Sigmoid colon (tissue), 6 donors: ENCODE measurements at regions not wholly inside any gene's neighbourhood (a gene's known extent, or its start where the extent isn't known, plus 50 kb on each side); places are given as distances from the start of the nearest gene placed in this dataset.

Experiments
- DNase-seq: peaks from one replicate; pipeline ENCODE4 v3.0.0-alpha.2; 2019
- H3K27ac ChIP-seq, 4 donors: fragments of 200-600 bp; sonication (generic); one replicate each; pipeline ENCODE4 v1.5.1; 2016 to 2019; ENCODE audit warnings: mild to moderate bottlenecking in 1 of 4
- H3K27me3 ChIP-seq, 3 donors: fragments of 200-600 bp; sonication (generic); one replicate each; pipeline ENCODE4 v1.5.1; 2019; ENCODE audit warnings: mild to moderate bottlenecking in 1 of 3
- H3K36me3 ChIP-seq, 4 donors: fragments of 200-600 bp; sonication (generic); one replicate each; pipeline ENCODE4 v1.5.1; 2016 to 2019
- H3K4me1 ChIP-seq, 4 donors: fragments of 200-600 bp; sonication (generic); one replicate each; pipeline ENCODE4 v1.5.1; 2017 to 2019
- H3K4me3 ChIP-seq, 4 donors: fragments of 200-600 bp; sonication (generic); one replicate each; pipeline ENCODE4 v1.5.1; 2017 to 2019; ENCODE audit warnings: mild to moderate bottlenecking in 2 of 4, moderate library complexity in 1 of 4
- H3K9me3 ChIP-seq, 4 donors: fragments of 200-600 bp in 3 of 4; sonication (generic) in 3 of 4; one replicate each; pipeline versions ENCODE4 v1.5.1 to v1.6.1; 2013 to 2019
- CTCF ChIP-seq, 4 experiments: fragments of 450-650 bp in 3 of 4; fragments of 200-600 bp in 1 of 4; IDR thresholded peaks; one replicate each; pipeline ENCODE4 v1.5.1; 2016 to 2019; ENCODE audit warnings: antibody characterized with exemption in 4 of 4, mild to moderate bottlenecking in 3 of 4, moderate library complexity in 2 of 4
- EP300 ChIP-seq, 4 donors: sonication (generic); formaldehyde crosslinking; IDR thresholded peaks; one replicate each; pipeline ENCODE4 v1.6.1; 2017; ENCODE audit warnings: antibody characterized with exemption in 4 of 4
- POLR2A ChIP-seq, 2 donors: fragments of 450-650 bp; IDR thresholded peaks; one replicate each; pipeline ENCODE4 v1.6.1; 2016; ENCODE audit warnings: antibody characterized with exemption in 2 of 2, mild to moderate bottlenecking in 2 of 2, moderate library complexity in 2 of 2
- POLR2AphosphoS5 ChIP-seq, 4 donors: sonication (generic); formaldehyde crosslinking; IDR thresholded peaks; one replicate each; pipeline ENCODE4 v1.6.1; 2017; ENCODE audit warnings: antibody characterized with exemption in 4 of 4
- WGBS, 2 donors: extraction: QIAGEN DNeasy Blood & Tissue Kit; methylation state at CpG; one replicate each; pipeline ENCODE4 v1.1.7; 2013; 5-methylcytosine and 5-hydroxymethylcytosine counted together
- intact Hi-C: fragments of 100-400 bp; cut with DNase I; formaldehyde crosslinking; loops from one replicate; pipeline ENCODE4 v1.15.1; 2023
- donor health status: healthy with polysubstance abuse.
- donor health status: healthy.

DNA sequence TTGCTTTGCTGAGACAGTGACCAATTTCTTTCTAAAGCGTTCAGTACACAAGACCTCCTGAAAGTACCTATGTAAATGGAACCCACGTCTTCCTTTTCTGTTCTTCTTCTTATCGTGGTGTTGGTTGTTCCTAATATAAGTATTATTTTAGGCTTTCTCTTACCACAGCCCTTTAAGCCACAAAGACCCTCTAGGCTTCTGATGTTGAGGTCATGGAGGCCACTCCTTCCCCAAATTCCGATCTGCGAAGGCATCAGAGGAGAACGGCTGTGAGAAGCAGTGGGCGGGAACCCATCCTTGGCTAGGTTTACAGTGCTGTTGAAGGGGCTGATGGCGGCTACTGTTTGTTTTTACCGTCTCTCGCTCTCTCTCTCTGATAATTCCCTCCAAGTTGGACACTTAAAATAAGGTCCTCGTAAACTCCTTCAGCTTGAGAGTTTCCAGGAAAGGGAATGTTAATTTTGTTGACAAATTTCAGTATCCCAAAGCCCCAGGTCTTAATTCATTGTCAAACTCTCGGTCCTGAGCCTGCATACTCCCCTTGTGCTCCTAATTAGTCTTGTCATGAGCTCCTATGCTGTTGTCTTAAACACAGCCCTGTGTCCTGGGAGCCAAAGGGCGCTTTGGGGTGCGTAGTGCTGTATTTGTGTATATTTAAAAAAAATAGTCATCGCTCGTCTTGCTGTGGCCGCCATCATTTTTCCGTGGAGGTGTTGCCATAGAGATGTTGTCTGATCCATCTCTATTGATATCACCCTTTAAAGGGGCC, 178.8 kb downstream of the OPA1 start:
- no peak overlapping the region for H3K27ac ChIP-seq
- TF ChIP-seq POLR2A (IDR thresholded peaks at IDR 0.05) (no peak), CTCF (IDR thresholded peaks at IDR 0.05) (no peak), POLR2AphosphoS5 (IDR thresholded peaks at IDR 0.05) (no peak), EP300 (IDR thresholded peaks at IDR 0.05) (no peak)
- no peaks in the 10 kb centered on the region for H3K9me3 ChIP-seq
- H3K4me3 ChIP-seq, result no peak overlapping the region
- intact Hi-C loops, result no loop called here
- no peak for DNase-seq
- no peaks in the 10 kb centered on the region for H3K27me3 ChIP-seq
- H3K36me3 ChIP-seq, result no peaks in the 10 kb centered on the region
- WGBS, 2 donors, result 91 to 93% methylated on average over 18 of the region's 18 CpGs
- H3K4me1 ChIP-seq, result no peaks in the 10 kb centered on the region

GRCh38 chr3:193772422-193772763, 179.4 kb downstream of the OPA1 start:
- Histone ChIP-seq H3K27ac (no peak overlapping the region), H3K4me3 (no peak overlapping the region), H3K27me3 (no peaks in the 10 kb centered on the region), H3K9me3 (no peaks in the 10 kb centered on the region), H3K36me3 (no peaks in the 10 kb centered on the region), H3K4me1 (no peaks in the 10 kb centered on the region)
- WGBS, 2 donors, result 96% methylated on average over 9 of the region's 9 CpGs
- intact Hi-C loops, result no loop called here
- no peak for DNase-seq
- TF ChIP-seq POLR2AphosphoS5 (IDR thresholded peaks at IDR 0.05) (no peak), EP300 (IDR thresholded peaks at IDR 0.05) (no peak), CTCF (IDR thresholded peaks at IDR 0.05) (no peak), POLR2A (IDR thresholded peaks at IDR 0.05) (no peak)

DNA sequence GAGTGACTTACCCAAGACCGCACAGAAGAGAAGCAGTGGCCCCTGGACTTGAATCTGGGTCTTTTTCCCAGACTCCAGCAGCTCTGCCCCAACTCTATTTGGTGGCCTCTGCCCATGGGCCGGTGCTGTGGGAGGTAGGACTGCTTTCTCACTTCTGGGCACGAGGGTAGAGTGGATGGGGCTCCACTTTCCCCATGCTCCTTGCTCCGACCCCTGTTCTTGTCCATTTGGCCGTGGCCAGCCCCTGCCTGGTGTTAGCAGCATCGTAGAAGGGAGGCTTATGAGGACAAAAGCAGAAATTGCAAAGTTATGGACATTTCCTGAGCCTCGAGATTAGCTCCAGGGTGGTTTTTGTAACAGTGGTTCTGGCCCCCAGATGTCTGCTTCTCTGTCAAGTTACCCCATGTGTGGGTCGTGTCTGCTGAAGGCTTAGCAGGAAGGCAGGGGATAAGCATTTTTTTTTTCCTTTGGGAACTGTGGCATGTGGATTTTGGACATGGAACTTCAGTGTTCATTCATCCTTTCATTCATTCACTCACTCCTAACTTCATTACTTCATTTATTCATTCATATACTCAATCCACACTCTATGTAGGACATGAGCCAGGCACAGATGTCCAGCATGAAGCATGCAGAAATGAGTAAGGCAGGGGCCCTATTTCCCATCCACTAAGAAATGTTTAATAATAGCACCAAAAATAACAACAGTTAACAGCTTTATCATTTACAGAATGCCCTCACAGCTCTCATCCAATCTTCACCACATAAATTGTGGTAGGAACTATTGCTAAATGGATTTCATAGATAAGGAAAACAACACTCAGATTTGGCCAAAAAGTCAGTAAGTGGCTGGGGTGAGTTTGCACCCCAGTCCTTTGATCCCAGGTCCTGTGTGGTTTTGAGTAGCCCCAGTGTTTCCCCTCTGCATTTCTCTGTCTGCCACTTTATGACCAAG, 180.5 kb downstream of the OPA1 start:
- H3K27me3 ChIP-seq, result no peaks in the 10 kb centered on the region
- no peak overlapping the region for H3K4me3 ChIP-seq
- H3K36me3 ChIP-seq, result no peaks in the 10 kb centered on the region
- TF ChIP-seq EP300 (IDR thresholded peaks at IDR 0.05) (no peak), POLR2AphosphoS5 (IDR thresholded peaks at IDR 0.05) (no peak), POLR2A (IDR thresholded peaks at IDR 0.05) (no peak), CTCF (IDR thresholded peaks at IDR 0.05) (no peak)
- H3K27ac ChIP-seq, result no peak overlapping the region
- H3K9me3 ChIP-seq, result no peaks in the 10 kb centered on the region
- H3K4me1 ChIP-seq, result no peaks in the 10 kb centered on the region
- no peak for DNase-seq
- 73 to 84% methylated on average over 8 of the region's 8 CpGs for WGBS, 2 donors
- intact Hi-C loops, result no loop called here

DNA sequence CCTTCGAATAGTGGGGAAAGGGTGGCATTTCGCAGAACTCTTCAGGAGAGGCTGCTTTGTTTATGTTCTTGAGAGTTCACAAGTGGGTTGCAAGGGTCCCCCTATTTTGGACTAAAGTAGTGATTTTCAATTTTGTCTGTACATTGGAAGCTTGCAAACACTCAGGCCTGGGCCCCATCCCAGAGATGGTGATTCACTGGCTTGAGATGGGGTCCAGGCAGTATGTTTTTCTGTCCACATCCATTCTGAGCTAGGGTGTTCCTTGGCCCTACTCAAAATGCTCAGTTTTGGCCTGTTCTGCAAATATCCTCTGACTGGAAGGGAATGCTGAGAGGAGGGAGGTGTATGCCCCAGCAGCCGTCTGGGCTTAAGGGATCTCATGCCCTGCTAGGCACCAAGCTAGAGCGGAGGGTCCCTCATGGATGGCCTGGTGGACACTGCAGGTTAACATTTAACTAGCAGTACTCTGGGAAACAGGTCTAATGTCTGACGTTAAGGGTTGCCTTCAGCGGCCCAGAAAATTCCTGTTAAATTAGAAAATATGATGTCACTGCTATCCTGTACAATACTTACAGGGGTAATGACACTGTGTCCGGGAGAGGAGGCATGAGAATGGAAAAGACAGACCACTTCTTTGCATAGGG, 181.4 kb downstream of the OPA1 start:
- no peaks in the 10 kb centered on the region for H3K9me3 ChIP-seq
- no peak for DNase-seq
- WGBS, 2 donors, result 82 to 85% methylated on average over 7 of the region's 7 CpGs
- H3K4me1 ChIP-seq, result no peaks in the 10 kb centered on the region
- no peak overlapping the region for H3K27ac ChIP-seq
- H3K27me3 ChIP-seq, result no peaks in the 10 kb centered on the region
- H3K36me3 ChIP-seq, result no peaks in the 10 kb centered on the region
- TF ChIP-seq EP300 (IDR thresholded peaks at IDR 0.05), result no peak
- no peak for TF ChIP-seq POLR2AphosphoS5 (IDR thresholded peaks at IDR 0.05)
- TF ChIP-seq CTCF (IDR thresholded peaks at IDR 0.05), result no peak
- TF ChIP-seq POLR2A (IDR thresholded peaks at IDR 0.05), result no peak
- intact Hi-C loops, result no loop called here
- H3K4me3 ChIP-seq, result no peak overlapping the region
